C4-2B (cell line): ENCODE measurements at regions not wholly inside any gene's neighbourhood (a gene's known extent, or its start where the extent isn't known, plus 50 kb on each side); places are given as distances from the start of the nearest gene placed in this dataset.

Source experiments
- H3K27ac ChIP-seq: fragments of 450-650 bp; 2 replicates; pipeline ENCODE4 v1.5.1; 2017
- ZFX ChIP-seq: fragments of 450-650 bp; IDR thresholded peaks from 2 replicates; pipeline ENCODE4 v1.6.1; 2017
- TF ChIP-seq, protein P1 (sequence below): fragments of 450-650 bp; conservative IDR thresholded peaks from 2 replicates; pipeline ENCODE4 v1.5.1; 2017; ENCODE audit warnings: mild to moderate bottlenecking

DNA sequence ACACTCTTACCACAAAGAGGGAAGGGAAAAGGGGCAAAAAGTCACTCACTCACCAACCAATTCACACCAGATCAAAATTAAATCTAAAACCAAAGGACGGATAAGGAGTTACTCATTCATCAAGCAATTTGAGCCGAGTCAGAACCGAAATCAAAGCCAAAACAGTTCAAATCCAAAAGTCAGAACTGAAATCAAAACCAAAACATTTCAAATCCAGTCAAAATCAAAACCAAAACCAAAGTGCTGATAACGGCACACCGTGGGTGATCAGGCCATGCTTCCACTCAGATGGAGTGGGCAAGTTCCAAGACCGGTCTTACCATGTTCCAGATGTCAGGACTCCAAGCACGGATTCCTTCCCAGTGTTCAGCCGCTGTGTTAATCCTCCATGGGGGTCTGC lies 139.5 kb downstream of the SLC38A6 start:
- TF ChIP-seq, protein P1, sequence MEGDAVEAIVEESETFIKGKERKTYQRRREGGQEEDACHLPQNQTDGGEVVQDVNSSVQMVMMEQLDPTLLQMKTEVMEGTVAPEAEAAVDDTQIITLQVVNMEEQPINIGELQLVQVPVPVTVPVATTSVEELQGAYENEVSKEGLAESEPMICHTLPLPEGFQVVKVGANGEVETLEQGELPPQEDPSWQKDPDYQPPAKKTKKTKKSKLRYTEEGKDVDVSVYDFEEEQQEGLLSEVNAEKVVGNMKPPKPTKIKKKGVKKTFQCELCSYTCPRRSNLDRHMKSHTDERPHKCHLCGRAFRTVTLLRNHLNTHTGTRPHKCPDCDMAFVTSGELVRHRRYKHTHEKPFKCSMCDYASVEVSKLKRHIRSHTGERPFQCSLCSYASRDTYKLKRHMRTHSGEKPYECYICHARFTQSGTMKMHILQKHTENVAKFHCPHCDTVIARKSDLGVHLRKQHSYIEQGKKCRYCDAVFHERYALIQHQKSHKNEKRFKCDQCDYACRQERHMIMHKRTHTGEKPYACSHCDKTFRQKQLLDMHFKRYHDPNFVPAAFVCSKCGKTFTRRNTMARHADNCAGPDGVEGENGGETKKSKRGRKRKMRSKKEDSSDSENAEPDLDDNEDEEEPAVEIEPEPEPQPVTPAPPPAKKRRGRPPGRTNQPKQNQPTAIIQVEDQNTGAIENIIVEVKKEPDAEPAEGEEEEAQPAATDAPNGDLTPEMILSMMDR: no peak
- TF ChIP-seq ZFX: no peak
- no peak overlapping the region for H3K27ac ChIP-seq

DNA sequence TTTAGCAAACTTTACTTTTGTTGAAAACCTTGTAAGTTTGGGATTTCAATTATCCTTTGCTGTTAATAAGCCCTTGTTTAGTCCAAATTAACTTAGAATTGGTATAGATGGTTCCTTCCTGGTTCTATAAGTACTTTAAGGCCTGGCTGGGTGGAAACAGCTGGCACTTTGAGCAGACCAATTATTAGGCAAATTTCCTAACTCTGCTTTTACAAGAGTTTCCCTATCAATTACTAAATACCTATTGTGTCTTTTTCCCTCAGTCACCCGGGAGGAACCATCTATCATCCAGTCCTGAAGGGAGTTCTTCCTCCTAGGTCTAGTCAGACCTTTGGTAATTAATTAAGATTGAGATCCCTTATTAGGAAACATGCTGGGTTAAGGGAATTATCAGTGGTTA lies 138.0 kb downstream of the SLC38A6 start:
- no peak overlapping the region for H3K27ac ChIP-seq
- no peak for TF ChIP-seq ZFX
- TF ChIP-seq, protein P1: no peak

DNA sequence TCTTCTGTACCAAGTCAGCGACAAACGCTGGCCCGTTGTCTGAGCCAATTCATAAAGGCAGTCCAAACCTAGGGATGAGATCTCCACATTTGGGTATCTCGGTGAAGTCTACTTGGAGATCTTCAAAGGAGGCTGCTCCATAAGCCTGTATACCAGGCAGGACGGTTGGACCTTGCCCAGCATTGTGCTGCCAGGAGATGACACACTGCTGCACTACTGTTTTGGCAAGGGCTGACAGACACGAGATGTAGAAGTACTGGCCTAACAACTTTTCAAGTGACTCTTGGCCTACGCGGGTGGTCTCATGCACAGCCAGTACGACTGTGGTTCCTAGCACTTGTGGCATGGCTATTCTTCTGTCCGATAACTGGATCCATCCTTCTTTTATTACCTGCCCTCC lies 135.3 kb downstream of the SLC38A6 start:
- TF ChIP-seq, protein P1: no peak
- no peak for TF ChIP-seq ZFX
- no peak overlapping the region for H3K27ac ChIP-seq

DNA sequence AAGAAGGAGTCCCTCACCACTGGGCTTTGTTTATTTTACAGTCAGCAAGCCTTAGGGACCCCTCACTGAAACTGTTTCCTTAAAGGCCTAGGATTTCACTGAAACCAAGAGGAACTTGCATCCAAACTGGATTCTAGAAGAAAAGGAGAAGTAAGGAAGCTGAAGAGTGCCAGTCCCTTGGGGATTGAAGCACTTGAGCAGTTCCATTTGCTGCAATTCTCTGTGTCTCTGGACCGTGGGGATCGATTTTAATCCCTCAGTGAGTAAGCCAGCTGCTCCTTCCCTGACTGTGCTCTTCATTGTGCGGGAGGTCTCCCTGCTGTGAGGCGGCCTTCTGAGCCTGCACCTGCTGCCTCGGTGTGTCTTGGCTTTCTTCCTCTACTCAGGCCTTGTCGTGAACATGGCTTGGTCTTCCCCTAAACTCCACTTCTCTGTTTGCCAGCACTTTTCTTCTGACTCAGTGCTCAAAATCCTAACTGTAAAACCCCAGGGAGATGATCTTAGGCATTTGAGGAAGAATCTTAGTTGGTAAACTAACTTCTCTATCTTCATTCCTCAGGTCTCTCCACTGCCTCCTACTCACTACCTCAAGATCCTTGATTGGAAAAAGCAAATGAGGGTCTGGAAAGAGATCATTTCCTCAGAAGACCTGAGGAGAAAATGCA lies 132.6 kb downstream of the SLC38A6 start:
- TF ChIP-seq, protein P1: no peak
- TF ChIP-seq ZFX: no peak
- no peak overlapping the region for H3K27ac ChIP-seq

DNA sequence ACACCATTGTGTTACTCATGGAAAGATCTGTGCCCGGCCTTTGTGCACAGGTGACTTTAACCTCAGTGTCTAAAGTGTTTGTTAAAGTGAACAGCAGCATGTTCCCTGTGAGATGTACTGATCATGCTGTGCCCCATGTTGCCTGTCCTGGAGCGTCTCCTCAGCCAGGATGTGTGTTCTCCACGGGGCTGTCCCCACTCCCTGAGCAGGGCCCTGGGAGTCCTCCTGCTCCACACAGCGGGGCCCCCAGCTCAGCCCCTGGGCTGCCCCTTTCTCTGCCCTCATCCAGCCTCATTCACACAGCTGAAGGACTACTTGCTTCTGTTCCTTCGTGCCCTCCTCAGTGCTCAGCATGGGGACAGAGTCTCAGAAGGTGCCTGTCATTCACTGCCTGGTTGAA lies 131.5 kb downstream of the SLC38A6 start:
- H3K27ac ChIP-seq: no peak overlapping the region
- TF ChIP-seq, protein P1: no peak
- no peak for TF ChIP-seq ZFX

DNA sequence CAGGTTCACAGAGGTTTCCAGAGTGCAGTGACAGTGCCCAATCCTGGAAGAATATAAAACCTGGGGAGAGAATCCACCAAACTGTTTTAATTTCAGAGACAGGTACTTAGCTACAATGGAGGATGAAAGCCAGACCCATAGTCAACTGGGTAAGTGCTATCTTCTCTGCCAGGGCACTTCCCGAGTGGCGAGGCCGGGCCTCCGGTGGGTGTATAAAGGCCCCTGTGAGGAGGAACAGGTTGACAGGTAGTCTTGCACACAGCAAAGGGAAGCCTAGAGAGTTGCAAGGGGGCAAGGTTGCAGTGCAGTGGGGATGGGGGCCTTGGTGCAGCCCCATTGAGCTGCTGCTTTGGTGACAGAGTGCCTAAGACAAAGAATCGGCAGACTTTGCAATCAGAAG lies 130.7 kb downstream of the SLC38A6 start:
- TF ChIP-seq, protein P1: no peak
- TF ChIP-seq ZFX: no peak
- H3K27ac ChIP-seq: no peak overlapping the region

DNA sequence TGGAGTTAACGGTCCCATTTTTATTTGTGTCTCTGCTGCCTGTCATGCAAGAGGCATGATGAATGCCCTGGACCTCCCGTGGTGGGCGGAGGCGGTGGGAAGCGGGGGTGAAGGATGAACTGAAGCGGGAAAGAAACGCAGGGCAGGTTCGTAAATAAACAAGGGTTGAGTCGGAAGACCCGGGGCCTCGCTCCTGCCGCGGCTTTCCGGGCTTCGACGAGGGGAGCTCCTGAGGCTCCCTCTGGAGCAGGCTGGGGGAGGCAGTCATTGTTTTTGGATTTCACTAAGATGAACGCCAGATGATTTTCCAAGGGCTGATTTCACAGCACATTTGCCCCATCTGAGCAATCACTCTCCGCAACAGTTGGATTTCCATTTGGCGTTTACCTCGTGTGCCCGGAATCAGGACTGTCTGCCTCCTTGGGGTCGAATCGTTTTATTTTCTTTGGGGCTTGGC lies 130.2 kb downstream of the SLC38A6 start:
- no peak overlapping the region for H3K27ac ChIP-seq

More for the DNA sequence above, 130.2 kb downstream of the SLC38A6 start:
- no peak for TF ChIP-seq ZFX
- TF ChIP-seq, protein P1: no peak
